ENCODE measurements at regions not wholly inside any gene's neighbourhood (a gene's known extent, or its start where the extent isn't known, plus 50 kb on each side); places are given as distances from the start of the nearest gene placed in this dataset.

GRCh38 chr7:28336806-28337205 lies 75.5 kb upstream of the CREB5 start:
- no peak overlapping the region for H3K27ac ChIP-seq (ENCODE audit: control insufficient read depth, insufficient read depth, low read length)
- H3K79me2 ChIP-seq (ENCODE audit: control insufficient read depth, insufficient read depth, low read length) = no peaks in the 10 kb centered on the region
- H3K9me3 ChIP-seq (ENCODE audit: control insufficient read depth, low read depth, low read length) = no peaks in the 10 kb centered on the region
- TF ChIP-seq CTCF (optimal IDR thresholded peaks at IDR 0.05 in 1 of 3, IDR thresholded peaks at IDR 0.05 in 1 of 3, conservative IDR thresholded peaks at IDR 0.05 in 1 of 3; ENCODE audit: extremely low read depth in 1 of 3, insufficient read depth in 2 of 3, low read length in 3 of 3) (no peak), EZH2 (IDR thresholded peaks at IDR 0.05; ENCODE audit: low read length) (no peak)
- H3K36me3 ChIP-seq (ENCODE audit: control insufficient read depth in 2 of 2, extremely low read depth in 1 of 2, insufficient read depth in 2 of 2, low read length in 2 of 2) = no peaks in the 10 kb centered on the region
- H3K4me3 ChIP-seq (ENCODE audit: control insufficient read depth in 2 of 3, extremely low read depth in 1 of 3, insufficient read depth in 2 of 3, low read depth in 1 of 3, low read length in 3 of 3) = no peak overlapping the region
- H2AFZ ChIP-seq (ENCODE audit: control insufficient read depth, low read length) = no peak overlapping the region
- FAIRE-seq (no peak), DNase-seq (ENCODE audit: low read depth, low spot score) (no peak)
- dilution Hi-C loops (cut with MboI; ENCODE audit: extremely low pct_ligation_motif_present, low sequenced_read_pairs) = no loop called here
- H3K9ac ChIP-seq (ENCODE audit: control insufficient read depth, extremely low read depth, insufficient read depth, low read length) = no peak overlapping the region
- no peaks in the 10 kb centered on the region for H4K20me1 ChIP-seq (ENCODE audit: control insufficient read depth, extremely low read depth, insufficient read depth, low read length)
- H3K4me2 ChIP-seq (ENCODE audit: control insufficient read depth, extremely low read depth, insufficient read depth, low read depth, low read length) = no peak overlapping the region
- H3K4me1 ChIP-seq (ENCODE audit: control insufficient read depth, extremely low read depth, insufficient read depth, low read length) = no peaks in the 10 kb centered on the region
- H3K9me1 ChIP-seq (ENCODE audit: control insufficient read depth, extremely low read depth, insufficient read depth, low read length) = no peaks in the 10 kb centered on the region
- no peaks in the 10 kb centered on the region for H3K27me3 ChIP-seq (ENCODE audit: control insufficient read depth, extremely low read depth, insufficient read depth, low read length)

GRCh38 chr7:28338041-28338440 lies 74.3 kb upstream of the CREB5 start:
- Histone ChIP-seq H3K27me3 (ENCODE audit: control insufficient read depth, extremely low read depth, insufficient read depth, low read length) (no peaks in the 10 kb centered on the region), H4K20me1 (ENCODE audit: control insufficient read depth, extremely low read depth, insufficient read depth, low read length) (no peaks in the 10 kb centered on the region), H3K9ac (ENCODE audit: control insufficient read depth, extremely low read depth, insufficient read depth, low read length) (no peak overlapping the region), H2AFZ (ENCODE audit: control insufficient read depth, low read length) (no peak overlapping the region), H3K36me3 (ENCODE audit: control insufficient read depth in 2 of 2, extremely low read depth in 1 of 2, insufficient read depth in 2 of 2, low read length in 2 of 2) (no peaks in the 10 kb centered on the region), H3K4me1 (ENCODE audit: control insufficient read depth, extremely low read depth, insufficient read depth, low read length) (no peaks in the 10 kb centered on the region), H3K9me3 (ENCODE audit: control insufficient read depth, low read depth, low read length) (no peaks in the 10 kb centered on the region), H3K4me2 (ENCODE audit: control insufficient read depth, extremely low read depth, insufficient read depth, low read depth, low read length) (no peak overlapping the region), H3K79me2 (ENCODE audit: control insufficient read depth, insufficient read depth, low read length) (no peaks in the 10 kb centered on the region), H3K4me3 (ENCODE audit: control insufficient read depth in 2 of 3, extremely low read depth in 1 of 3, insufficient read depth in 2 of 3, low read depth in 1 of 3, low read length in 3 of 3) (no peak overlapping the region), H3K27ac (ENCODE audit: control insufficient read depth, insufficient read depth, low read length) (no peak overlapping the region), H3K9me1 (ENCODE audit: control insufficient read depth, extremely low read depth, insufficient read depth, low read length) (no peaks in the 10 kb centered on the region)
- DNase-seq (ENCODE audit: low read depth, low spot score) (no peak), FAIRE-seq (no peak)
- TF ChIP-seq CTCF (optimal IDR thresholded peaks at IDR 0.05 in 1 of 3, IDR thresholded peaks at IDR 0.05 in 1 of 3, conservative IDR thresholded peaks at IDR 0.05 in 1 of 3; ENCODE audit: extremely low read depth in 1 of 3, insufficient read depth in 2 of 3, low read length in 3 of 3) = no peak
- no peak for TF ChIP-seq EZH2 (IDR thresholded peaks at IDR 0.05; ENCODE audit: low read length)
- dilution Hi-C loops (cut with MboI; ENCODE audit: extremely low pct_ligation_motif_present, low sequenced_read_pairs) = no loop called here

All from keratinocyte (primary cell).